ENCODE measurements at regions not wholly inside any gene's neighbourhood (a gene's known extent, or its start where the extent isn't known, plus 50 kb on each side); places are given as distances from the start of the nearest gene placed in this dataset.

DNA sequence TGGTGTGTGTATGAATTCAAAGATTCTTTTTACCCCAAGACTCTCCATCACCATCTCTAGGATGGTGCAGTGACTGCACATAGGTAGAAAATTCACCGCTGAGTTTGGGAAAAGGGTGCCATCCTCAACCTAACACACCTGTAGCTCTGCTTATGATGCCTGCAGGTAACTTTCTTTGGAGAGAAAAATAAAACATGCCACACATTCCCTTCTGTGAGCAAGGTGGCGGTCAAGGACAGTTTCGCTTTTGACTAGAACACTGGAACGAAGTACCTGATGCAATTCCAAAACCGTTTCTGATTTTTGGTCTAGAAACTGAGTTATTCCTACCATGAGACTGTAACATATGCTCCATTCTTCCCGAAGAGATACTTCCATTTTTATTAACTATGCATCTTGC lies 205.6 kb downstream of the FGFR2 start:
- TF ChIP-seq POLR2AphosphoS5 (IDR thresholded peaks at IDR 0.05; ENCODE audit: low read depth, low read length) (no peak), ATF3 (IDR thresholded peaks at IDR 0.05) (no peak), CEBPB (IDR thresholded peaks at IDR 0.05; ENCODE audit: low read depth) (no peak), EGR1 (IDR thresholded peaks at IDR 0.05; ENCODE audit: low read depth) (no peak), ZBTB33 (IDR thresholded peaks at IDR 0.05; ENCODE audit: extremely low read depth, insufficient replicate concordance, low read length) (no peak), ZNF274 (IDR thresholded peaks at IDR 0.05; ENCODE audit: low read depth, low read length) (no peak), JUND (IDR thresholded peaks at IDR 0.05) (no peak), SP1 (IDR thresholded peaks at IDR 0.05; ENCODE audit: low read depth) (no peak), RAD21 (IDR thresholded peaks at IDR 0.05; ENCODE audit: low read depth) (no peak), REST (IDR thresholded peaks at IDR 0.05; ENCODE audit: low read depth) (no peak), ELF1 (IDR thresholded peaks at IDR 0.05; ENCODE audit: borderline replicate concordance, low read depth) (no peak), SRF (IDR thresholded peaks at IDR 0.05; ENCODE audit: low read depth) (no peak), EZH2 (IDR thresholded peaks at IDR 0.05) (no peak), EZH2phosphoT487 (IDR thresholded peaks at IDR 0.05; ENCODE audit: borderline replicate concordance) (no peak)
- TF ChIP-seq, protein P1, sequence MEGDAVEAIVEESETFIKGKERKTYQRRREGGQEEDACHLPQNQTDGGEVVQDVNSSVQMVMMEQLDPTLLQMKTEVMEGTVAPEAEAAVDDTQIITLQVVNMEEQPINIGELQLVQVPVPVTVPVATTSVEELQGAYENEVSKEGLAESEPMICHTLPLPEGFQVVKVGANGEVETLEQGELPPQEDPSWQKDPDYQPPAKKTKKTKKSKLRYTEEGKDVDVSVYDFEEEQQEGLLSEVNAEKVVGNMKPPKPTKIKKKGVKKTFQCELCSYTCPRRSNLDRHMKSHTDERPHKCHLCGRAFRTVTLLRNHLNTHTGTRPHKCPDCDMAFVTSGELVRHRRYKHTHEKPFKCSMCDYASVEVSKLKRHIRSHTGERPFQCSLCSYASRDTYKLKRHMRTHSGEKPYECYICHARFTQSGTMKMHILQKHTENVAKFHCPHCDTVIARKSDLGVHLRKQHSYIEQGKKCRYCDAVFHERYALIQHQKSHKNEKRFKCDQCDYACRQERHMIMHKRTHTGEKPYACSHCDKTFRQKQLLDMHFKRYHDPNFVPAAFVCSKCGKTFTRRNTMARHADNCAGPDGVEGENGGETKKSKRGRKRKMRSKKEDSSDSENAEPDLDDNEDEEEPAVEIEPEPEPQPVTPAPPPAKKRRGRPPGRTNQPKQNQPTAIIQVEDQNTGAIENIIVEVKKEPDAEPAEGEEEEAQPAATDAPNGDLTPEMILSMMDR (IDR thresholded peaks at IDR 0.05 in 2 of 3, conservative IDR thresholded peaks at IDR 0.05 in 1 of 3; ENCODE audit: borderline replicate concordance in 1 of 3, insufficient read depth in 1 of 3, low read depth in 2 of 3, low read length in 2 of 3), result no peak
- TF ChIP-seq, protein P2, sequence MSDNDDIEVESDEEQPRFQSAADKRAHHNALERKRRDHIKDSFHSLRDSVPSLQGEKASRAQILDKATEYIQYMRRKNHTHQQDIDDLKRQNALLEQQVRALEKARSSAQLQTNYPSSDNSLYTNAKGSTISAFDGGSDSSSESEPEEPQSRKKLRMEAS (IDR thresholded peaks at IDR 0.05), result no peak
- H3K27ac ChIP-seq (ENCODE audit: low read depth, low read length), result no peak overlapping the region
- ChIA-PET POLR2A (no interaction called here), CTCF (no interaction called here), RAD21 (ENCODE audit: low non-redundant PET in 1 of 2, low total read pairs in 2 of 2, uncharacterized antibody in 2 of 2, unreplicated experiment in 2 of 2) (no interaction called here)
- H3K36me3 ChIP-seq (ENCODE audit: control insufficient read depth in 1 of 2, insufficient read depth in 2 of 2, low read length in 2 of 2), result no peaks in the 10 kb centered on the region
- BruUV-seq (replicated peaks), result no TSS peak
- H3K9me3 ChIP-seq (ENCODE audit: control insufficient read depth in 1 of 2, insufficient read depth in 1 of 2, low read depth in 1 of 2, low read length in 2 of 2), result no peaks in the 10 kb centered on the region
- H3K9ac ChIP-seq (ENCODE audit: low read length), result no peak overlapping the region
- H3K4me2 ChIP-seq (ENCODE audit: low read length), result no peak overlapping the region
- ATAC-seq (no peak), DNase-seq (ENCODE audit: low read depth, low spot score) (no peak)
- no peaks in the 10 kb centered on the region for H3K4me1 ChIP-seq (ENCODE audit: control insufficient read depth in 1 of 2, insufficient read depth in 2 of 2, low read length in 2 of 2)
- intact Hi-C loops (cut with micrococcal nuclease), result no loop called here
- H3K9me2 ChIP-seq (ENCODE audit: insufficient read depth), result no peaks in the 10 kb centered on the region
- no peak overlapping the region for H3K4me3 ChIP-seq (replicated peaks in 1 of 2; ENCODE audit: low read depth in 1 of 2, low read length in 2 of 2)
- no peaks in the 10 kb centered on the region for H3K27me3 ChIP-seq (ENCODE audit: insufficient read depth, low read length)
- no peaks in the 10 kb centered on the region for H3K79me2 ChIP-seq (ENCODE audit: insufficient read depth, low read length)
- H4K20me1 ChIP-seq (ENCODE audit: insufficient read depth), result no peaks in the 10 kb centered on the region
- H2AFZ ChIP-seq (ENCODE audit: low read depth, low read length, poor library complexity, severe bottlenecking), result no peak overlapping the region
